ENCODE measurements at regions not wholly inside any gene's neighbourhood (a gene's known extent, or its start where the extent isn't known, plus 50 kb on each side); places are given as distances from the start of the nearest gene placed in this dataset.

DNA sequence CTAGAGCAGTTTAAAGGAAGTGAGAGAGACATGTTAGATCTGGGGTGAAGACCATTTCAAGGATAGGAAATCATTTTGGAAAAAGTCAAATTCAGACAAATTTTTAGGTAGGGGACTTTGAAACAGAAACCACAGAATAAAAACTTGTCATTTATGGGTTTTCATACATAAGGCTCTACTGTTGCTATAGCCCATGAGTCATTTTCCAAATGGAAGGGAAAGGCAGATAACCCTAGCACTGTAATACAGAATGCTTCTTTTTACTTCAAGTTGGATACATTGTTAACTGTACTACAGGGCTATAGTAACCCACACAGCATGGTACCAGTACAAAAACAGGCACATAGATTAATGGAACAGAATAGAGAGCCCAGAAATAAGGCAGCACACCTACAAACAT, 455.4 kb downstream of the EBF1 start:
- DNase-seq (ENCODE audit: low read depth): no peak

DNA sequence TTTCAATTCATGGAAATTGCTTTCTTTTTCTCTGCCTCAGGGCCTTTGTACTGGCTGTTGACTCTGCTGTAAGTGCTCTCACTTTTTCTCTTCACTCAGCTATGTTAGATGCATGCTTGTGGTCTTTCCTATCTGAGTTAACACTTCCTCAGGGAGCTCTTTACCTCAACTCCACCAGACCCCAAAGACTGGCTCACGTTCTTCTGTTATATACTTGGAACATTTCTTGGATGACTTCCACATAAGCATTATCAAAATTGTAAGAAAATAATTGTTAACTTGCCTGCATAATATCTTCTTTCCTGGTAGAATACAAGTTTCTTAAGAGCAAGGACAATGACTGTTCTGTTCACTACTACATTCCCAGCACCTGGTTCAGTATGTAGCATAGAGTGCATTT, 455.9 kb downstream of the EBF1 start:
- no peak for DNase-seq (ENCODE audit: low read depth)

DNA sequence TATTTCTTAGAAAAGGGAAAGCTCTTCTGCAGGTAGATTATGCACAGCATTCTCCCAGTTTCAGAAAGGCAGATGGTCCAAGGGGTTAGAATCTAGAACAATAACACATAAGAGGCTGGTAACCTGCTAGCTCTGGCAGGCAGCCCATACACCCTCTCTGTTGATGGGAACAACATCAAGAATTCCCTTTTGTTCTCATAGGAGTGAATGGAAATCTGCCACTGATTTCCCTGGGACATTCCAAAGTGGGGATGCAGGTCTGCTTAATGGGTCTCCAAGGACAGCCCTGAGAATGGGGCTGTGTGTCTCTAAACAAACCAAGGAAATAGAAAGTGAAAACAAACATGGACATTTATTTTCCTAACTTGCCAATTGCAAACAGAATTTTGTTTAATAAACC, 456.8 kb downstream of the EBF1 start:
- no peak for DNase-seq (ENCODE audit: low read depth)

DNA sequence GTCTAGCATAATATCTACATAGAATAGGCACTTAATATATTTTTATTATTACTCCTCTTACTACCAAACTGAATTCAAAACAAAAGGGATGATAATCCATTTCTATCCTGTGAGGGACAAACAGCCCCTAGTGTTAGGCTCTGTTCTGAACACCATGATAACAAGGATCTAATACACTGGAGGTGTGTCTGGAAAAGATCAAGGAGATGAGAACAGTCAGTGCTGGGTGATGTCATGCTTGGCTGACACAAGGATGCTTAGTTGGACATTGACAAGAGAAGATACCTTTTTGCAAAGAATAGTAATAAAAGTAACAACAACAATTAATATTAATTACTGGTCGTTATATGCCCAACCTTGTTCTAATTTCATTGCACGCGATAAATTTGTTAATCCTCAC, 458.7 kb downstream of the EBF1 start:
- DNase-seq (ENCODE audit: low read depth): no peak

DNA sequence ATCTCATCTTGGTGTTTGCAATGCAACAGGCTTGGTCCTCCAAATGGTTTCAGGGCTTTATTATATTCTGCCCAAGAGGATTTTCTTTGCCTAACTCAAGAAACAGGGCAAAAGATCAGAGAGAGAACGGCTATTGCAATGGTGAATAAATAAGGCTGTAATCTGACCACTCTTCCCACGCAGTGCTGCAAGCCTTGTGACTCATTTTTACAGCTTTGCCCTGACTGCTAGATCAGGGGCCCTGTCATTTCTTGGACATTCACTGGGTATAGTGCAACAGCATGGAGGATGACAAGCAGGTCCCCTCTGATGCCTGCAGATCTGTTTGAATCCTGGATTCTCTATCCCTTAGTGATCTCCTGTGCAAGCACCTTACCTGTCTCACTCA, 459.1 kb downstream of the EBF1 start:
- no peak for DNase-seq (ENCODE audit: low read depth)

DNA sequence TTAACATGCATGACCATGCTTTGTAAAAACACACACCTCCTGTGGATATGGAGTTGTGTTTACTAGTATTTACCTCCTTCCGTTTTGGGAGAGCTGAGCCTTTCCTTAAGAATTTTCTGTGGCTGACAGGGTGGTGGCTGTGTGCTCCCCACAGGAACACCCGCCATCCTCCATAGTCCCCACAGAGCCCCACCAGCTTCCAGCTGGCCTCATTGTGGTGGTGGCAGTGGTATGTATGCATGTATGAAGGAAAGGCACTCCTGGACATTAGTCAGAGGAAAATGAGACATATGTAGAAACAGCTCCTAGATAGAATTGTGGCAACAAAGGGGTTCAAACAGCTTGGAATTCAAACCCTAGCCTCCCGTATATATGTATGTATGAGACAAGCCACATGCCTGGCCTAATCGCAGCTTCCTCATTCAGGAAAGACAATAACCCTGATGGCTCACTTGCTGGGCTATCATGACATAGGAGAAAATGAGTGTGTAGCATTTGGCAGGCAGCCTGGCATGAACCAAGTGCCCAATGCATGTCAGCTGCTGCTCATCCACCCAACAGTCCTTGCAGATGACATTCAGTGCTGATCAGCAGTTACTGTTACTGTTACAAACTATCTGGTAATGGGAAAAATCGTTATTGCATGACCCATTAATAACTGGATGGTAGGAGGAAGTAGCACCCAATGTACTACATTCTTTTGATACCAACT, 459.7 kb downstream of the EBF1 start:
- no peak for DNase-seq (ENCODE audit: low read depth)

DNA sequence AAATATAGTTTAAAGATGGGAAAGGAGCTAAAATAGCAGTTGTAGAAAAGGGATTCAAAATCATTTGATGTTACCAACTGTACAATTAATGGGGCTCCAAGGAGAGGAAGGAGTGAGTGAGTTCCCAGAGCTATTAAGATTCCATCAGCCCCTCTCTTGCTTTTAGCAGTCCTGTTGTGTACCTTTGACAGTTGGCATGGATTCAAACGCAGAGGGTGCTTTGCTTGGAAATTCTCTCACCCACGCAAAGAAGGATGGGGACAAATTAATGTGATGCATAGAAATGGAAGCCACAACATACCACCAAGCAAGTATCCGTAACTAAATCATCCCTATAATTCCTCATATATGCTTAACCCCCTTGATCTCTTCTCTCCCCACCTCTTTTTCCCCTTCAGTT, 461.3 kb downstream of the EBF1 start:
- no peak for DNase-seq (ENCODE audit: low read depth)

DNA sequence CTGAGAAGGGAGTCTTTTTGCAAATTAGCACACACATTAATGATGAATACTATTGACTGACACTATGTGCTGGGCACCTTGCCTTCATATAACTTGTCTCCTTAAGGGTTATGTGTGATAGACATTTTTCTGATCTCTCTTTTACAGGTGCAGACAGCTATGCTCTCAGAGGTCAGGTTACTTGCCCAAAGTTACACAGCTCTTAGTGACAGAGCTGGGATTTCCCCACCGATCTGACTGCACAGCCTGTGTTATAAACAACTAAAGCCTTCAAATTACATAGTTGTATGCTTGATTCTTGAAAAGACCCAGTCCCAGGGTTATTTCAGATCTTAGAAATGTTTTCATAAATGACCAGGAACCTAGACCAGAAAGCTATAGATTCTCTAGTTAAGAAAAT, 462.7 kb downstream of the EBF1 start:
- DNase-seq (ENCODE audit: low read depth): no peak

DNA sequence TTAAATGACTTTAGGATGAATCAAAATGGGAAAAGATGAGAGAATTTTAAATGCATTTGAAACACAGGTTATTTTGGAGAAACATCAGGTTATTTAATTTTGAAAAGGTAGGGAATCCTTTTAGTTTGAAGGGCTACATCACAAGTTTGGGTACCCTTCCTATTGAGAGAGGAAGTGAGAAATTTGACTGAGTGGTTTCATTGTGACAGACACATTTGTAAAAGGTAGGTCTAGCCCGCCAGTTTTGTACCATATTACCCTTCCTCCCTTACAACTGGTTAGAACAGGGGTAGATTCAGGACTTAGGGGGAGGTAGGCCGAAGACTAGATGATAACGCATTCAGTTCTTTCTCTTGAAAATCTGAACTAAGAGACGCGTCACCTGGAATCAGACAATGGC, 464.2 kb downstream of the EBF1 start:
- DNase-seq (ENCODE audit: low read depth): no peak

DNA sequence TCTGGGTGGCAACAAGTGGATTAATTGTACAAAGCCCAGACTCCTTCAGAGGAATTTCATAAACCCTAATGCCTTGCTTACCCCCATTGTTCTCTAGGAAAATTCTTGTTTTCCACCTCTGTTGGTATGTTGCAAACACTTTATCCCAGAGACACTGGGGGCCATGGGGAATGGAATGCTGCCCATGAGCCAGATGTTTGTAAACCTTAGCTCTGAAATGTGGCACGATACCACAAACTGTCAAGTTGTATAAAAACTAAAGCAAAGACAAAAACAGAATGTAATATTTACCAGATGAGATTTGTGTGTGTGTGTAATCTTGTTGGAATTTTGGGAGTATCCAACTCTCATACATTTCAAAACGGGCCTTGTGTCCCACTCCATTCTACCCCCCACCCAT, 465.0 kb downstream of the EBF1 start:
- no peak for DNase-seq (ENCODE audit: low read depth)

DNA sequence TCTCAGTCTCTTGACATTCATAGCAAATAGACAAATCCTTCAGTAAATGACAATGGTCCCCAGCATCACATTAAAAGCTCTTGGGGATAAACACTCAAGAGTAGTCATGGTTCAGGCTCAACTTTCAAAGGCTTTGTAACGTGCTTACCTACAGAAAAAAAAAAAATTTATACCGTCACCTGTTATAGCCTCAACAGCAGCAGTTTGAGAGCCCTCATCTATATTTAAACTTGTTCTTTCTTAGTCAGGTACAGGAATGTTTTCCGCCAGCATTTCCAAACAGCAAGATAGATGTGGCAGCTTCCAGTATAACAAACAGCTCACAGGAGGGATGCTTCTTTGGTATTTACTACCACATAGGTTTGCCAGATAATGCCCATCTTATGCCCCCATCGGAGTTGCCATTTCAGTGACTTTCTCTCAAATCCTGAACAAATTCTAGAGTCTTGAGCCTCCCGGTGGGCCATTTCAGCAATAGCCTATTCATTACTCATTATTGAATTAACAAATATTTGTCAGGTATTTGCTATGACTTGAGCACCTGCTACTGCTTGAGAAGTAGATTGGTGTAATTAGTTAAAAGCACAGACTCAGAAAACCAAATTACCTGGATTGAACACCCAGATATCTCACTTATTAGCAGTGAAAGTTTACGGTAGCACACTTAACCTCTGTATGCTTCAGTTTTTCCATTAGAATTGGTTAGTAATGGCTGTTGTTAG, 470.0 kb downstream of the EBF1 start:
- no peak for DNase-seq (ENCODE audit: low read depth)

DNA sequence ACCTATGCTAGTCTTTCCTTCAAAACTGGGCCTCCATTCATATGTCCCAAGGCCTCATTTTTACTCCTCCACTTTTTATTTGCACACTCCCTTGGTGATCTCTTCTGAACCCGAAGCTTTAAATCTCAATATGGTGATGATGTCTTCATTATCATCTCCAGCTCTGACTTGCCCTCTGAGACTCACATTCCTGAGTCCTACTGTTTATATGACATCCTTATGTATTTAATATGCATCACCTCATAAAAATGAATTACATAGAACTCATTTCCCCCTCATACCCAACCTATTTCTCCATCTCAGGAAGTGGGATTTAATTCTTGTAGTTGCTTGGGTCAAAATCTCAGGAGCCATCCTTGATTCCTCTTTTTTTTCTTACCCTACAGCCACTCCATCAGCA, 473.0 kb downstream of the EBF1 start:
- no peak for DNase-seq (ENCODE audit: low read depth)

DNA sequence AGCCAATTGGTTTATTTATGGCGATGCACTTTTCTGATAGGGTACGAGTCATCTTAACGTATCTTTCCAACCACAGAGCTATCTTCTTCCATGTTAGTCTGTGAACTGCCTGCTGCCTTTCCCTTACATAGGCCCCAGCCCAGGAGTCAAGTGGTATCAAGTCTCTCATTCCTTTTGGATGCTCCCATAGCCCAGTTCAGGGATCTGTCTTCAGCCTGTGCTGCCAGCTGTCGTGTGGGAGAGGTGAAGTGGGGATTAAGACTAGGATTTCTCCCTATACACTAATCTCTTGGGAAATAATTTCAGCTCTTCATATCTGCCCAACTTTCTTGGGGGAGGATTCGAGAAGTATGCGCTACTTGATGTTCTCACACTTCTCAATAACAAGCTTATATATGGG, 475.7 kb downstream of the EBF1 start:
- no peak for DNase-seq (ENCODE audit: low read depth)

DNA sequence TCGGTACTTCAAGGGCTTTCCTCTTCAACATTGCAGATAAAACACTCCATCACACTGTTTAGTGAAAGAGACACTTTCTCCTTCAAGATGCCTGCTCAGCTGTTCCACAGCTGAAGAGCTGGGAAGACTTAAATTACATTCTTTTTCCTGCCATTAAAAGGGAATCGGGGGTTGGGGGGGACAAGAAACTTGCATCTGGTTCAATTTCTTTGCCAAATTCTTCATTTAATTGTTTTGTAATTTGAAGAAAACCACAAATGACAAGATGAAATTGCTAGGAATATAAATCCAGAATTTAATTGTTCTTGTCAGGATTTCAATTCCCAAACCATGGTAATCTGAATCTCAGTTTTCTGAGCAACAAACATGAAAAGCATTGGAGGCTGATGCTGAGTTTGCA, 478.3 kb downstream of the EBF1 start:
- DNase-seq (ENCODE audit: low read depth): no peak

DNA sequence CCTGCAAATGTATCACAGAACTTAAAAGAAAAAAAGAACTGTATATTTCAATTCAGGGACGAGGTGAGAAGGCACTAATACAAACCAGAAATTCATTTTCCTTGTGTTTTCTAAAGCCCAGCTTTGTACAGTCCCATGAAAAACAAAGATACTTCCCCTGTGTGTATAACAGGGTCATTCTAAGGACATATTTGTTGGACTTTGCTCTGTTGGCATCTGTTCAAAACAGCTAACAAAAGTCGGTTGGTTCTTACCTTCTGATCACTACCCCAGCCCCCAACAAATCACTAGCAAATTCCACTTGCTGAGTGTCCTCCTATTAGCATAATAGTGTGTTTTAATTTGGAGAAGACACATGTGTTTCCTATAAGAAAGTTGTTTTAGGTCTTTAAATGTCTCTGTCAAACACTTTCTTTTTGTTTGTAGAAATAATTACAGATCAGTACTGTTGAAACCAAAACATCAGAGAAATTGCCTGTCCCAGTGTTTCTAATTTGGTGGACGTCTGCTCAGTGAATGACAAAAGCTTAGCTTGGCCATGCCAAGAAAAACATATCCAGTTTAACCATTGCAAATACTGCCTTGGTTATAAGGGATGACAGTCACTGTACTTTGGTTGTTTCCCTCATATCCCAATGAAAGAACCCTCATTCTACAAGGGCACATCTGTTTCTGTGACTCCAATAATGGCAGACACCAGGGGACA, 480.5 kb downstream of the EBF1 start:
- no peak for DNase-seq (ENCODE audit: low read depth)

DNA sequence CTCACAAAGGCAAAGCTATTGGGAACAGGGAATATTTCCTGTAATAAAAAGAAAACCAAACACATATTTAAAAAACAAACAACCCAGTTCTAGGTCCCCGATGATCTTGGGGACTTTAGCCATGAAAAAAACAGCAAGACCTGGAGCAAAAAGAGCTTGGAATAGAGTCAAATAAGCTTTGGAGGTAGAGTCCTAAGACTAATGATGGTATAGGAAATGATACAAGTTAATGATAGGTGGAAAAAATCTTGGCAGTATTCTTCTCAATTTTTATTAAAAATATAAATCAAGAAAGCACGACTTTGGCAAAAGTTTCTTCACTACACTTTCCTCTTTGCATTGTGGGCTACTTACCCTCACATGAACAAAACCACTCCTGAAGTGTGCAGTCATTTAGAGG, 481.5 kb downstream of the EBF1 start:
- no peak for DNase-seq (ENCODE audit: low read depth)

DNA sequence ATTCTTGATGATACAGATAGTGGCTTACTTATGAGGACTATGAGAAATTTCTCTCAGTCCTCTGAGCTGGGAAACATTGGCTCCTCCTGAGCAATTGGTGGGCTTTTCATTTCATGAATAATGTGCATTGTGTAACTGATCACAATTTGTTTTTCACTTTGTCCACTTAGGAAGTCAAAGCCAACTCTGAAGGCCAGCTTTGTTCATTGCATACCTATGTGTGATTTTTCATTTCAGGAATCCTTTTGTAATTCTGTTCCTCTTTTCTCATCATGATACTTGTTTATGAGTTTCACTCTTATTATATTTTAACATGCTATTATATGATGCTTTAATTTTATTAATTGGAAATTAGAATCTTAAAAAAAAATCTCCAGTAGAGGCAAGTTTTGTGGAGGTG, 483.0 kb downstream of the EBF1 start:
- DNase-seq (ENCODE audit: low read depth): no peak

DNA sequence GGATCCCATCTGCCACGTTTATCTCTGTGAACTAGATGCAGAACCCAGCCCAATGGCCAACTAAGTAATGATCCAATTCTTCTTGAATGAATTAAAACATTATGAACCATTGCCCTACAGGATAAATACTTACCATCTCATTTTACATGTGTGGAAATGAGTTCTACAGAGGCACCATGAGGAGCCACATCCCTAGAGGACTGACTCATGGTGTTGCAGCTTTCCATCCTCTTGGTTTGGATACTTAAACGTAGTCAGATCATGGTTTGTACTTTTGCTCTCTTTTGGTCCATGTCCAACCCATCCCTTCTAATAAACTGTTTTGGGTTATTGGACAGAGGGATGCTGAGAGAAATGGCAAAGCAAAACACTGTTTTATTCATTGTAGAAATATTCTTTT, 484.8 kb downstream of the EBF1 start:
- no peak for DNase-seq (ENCODE audit: low read depth)

DNA sequence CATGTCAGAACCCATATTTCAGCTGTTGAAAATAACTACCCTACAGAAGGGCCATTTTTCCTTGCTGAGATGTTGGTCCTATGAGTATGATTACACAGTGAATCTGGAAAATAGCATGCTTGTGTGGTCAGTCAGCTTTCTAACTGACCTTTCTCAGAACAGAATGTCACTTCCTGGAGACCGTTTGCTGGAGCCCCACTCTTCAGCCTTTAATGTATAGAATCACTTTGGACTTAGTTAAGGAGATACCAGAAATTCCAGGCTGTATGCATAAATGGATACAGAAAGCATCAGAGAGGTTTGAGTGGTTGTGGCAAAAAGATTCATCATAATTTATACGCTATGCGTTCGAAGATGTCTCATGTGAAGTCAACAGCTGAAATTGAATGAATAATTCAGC, 488.1 kb downstream of the EBF1 start:
- no peak for DNase-seq (ENCODE audit: low read depth)

DNA sequence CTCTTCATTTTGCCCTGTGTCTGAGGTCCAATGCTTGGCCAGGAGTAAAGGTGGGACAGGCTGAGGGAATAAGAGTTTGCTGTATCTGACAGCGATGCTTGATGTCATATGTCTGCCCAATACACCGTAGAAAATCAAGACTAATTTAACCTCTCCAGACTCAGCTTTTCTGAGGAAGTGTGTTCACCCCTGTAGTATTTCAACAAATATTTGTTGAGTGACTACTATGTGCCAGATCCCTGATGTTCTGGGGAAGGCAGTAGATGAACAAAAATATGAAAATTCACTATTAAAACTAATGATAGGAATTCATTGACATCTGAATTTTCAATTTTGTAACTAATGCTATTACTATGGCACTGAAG, 489.7 kb downstream of the EBF1 start:
- DNase-seq (ENCODE audit: low read depth): no peak

DNA sequence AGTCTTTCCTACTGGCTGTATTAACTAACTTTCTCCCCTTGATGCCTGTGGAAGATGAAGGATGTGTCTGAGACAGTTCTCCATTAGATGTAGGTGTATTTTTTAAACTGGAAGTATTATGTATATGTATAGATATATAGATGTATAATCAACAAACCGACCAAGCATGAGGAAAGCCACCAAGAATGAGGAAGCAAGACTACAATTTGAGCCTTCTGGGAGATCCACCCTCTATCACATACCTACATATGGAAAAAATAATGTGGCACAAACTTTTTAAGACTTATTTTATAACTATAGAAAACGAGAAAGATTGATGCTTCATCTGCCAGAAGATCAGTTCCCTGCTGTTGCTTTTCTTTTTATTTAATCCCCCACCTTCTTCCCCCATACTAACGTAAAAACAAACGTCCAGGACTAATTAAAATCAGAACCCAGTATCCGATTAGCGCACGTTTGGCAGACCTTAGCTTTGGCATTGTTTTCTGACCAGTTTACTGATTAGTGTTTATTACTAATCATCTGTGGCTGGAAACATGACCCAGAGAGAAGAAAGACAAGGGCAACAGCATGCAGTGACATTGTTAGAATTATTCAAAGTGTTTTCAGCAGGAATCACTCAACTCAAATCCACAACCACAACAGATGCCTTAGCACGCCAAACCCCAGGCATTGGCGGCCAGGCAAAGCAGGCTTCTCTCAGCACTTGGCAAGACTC, 490.2 kb downstream of the EBF1 start:
- no peak for DNase-seq (ENCODE audit: low read depth)

DNA sequence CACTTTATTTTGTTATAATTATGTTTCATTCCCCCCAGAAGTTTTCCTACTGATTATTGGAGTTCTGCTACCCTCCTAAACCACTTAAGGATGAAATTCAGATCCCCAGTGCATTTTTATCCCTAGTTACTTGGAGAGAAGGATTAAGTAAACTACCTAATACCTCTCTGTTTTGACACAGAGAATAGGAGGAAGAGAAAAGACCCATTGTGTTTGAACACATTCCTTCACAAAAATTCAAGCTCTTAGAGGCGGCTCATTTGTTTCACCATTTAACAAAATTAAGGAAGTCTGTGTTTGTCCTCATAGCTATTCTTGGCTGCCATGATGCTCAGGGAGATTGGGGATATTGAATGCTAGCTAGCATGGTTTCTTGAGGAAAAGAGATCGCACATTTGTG, 492.6 kb downstream of the EBF1 start:
- DNase-seq (ENCODE audit: low read depth): no peak

DNA sequence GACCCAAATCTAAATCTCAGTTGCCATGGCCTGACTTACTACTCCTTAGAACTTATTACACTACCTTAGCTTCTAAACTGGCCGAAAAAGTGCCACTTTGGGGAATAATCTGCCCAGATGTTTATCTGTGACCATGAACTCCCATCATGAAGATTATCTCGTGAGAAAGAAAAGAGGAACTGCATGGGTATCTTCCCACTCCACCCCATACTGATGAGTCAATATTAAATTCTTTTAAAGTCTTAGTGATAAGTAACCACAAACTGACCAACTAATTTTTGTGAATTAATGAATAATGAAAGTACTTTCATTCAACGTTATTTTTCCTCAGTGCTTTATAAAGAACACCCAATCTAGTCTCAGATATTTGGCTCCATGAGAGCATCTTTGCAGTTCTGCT, 493.5 kb downstream of the EBF1 start:
- DNase-seq (ENCODE audit: low read depth): no peak

Data from stimulated activated CD8-positive, alpha-beta memory T cell treated with anti-CD3 and anti-CD28 coated beads, Interleukin-15, amount 100 ng/mL, for 24 hours (primary cell).